GM19351 (cell line): ENCODE measurements at regions not wholly inside any gene's neighbourhood (a gene's known extent, or its start where the extent isn't known, plus 50 kb on each side); places are given as distances from the start of the nearest gene placed in this dataset.
"Not testable (repeated sequence)": the region's sequence is repeated elsewhere in the genome, so short reads cannot be mapped to it uniquely, and the experiment has no call there.

Experiments
- ATAC-seq: cut with Tn5 transposase; IDR thresholded peaks from one replicate; pipeline ENCODE4 v1.9.1; 2021; ENCODE audit warnings: mild to moderate bottlenecking, moderate library complexity; ENCODE audit not compliant: unreplicated experiment

GRCh38 chr1:228938537-228938901 lies 203.2 kb downstream of the RHOU start:
- no peak for ATAC-seq

- no peak for ATAC-seq
Measured at GRCh38 chr1:228939001-228939691, 203.9 kb downstream of the RHOU start.

- no peak for ATAC-seq
Measured at GRCh38 chr1:228939881-228940392, 204.7 kb downstream of the RHOU start.

GRCh38 chr1:228940526-228940925 lies 205.2 kb downstream of the RHOU start:
- no peak for ATAC-seq

- no peak for ATAC-seq
Measured at GRCh38 chr1:228940926-228941325, 205.6 kb downstream of the RHOU start.

- ATAC-seq, result no peak
Measured at GRCh38 chr1:228941666-228942065, 206.4 kb downstream of the RHOU start.

- ATAC-seq, result no peak
Measured at GRCh38 chr1:228943436-228943835, 208.2 kb downstream of the RHOU start.

- ATAC-seq, result no peak
Measured at GRCh38 chr1:228944296-228944695, 209.0 kb downstream of the RHOU start.

- ATAC-seq, result no peak
Measured at GRCh38 chr1:228944935-228945371, 209.7 kb downstream of the RHOU start.

- no peak for ATAC-seq
Measured at GRCh38 chr1:228945885-228946284, 210.6 kb downstream of the RHOU start.

- ATAC-seq, result not testable (repeated sequence)
Measured at GRCh38 chr1:228949617-228950016, 214.3 kb downstream of the RHOU start.

GRCh38 chr1:228953207-228953606 lies 217.9 kb downstream of the RHOU start:
- no peak for ATAC-seq

- not testable (repeated sequence) for ATAC-seq
Measured at GRCh38 chr1:228953808-228954207, 218.5 kb downstream of the RHOU start.

GRCh38 chr1:228955691-228956090 lies 220.4 kb downstream of the RHOU start:
- ATAC-seq, result no peak

- ATAC-seq, result no peak
Measured at GRCh38 chr1:228956864-228957263, 221.6 kb downstream of the RHOU start.

- no peak for ATAC-seq
Measured at GRCh38 chr1:228957535-228957934, 222.3 kb downstream of the RHOU start.

- ATAC-seq, result no peak
Measured at GRCh38 chr1:228958121-228958520, 222.8 kb downstream of the RHOU start.

GRCh38 chr1:228958741-228959140 lies 223.5 kb downstream of the RHOU start:
- no peak for ATAC-seq

GRCh38 chr1:228960705-228961104 lies 225.4 kb downstream of the RHOU start:
- no peak for ATAC-seq

- ATAC-seq, result no peak
Measured at GRCh38 chr1:228961511-228961910, 226.2 kb downstream of the RHOU start.

GRCh38 chr1:228963795-228964177 lies 228.5 kb downstream of the RHOU start:
- ATAC-seq, result no peak

- no peak for ATAC-seq
Measured at GRCh38 chr1:228964178-228965089, 229.2 kb downstream of the RHOU start.
